Fibroblast of the conjunctiva (primary cell): ENCODE measurements at regions not wholly inside any gene's neighbourhood (a gene's known extent, or its start where the extent isn't known, plus 50 kb on each side); places are given as distances from the start of the nearest gene placed in this dataset.
"Not testable (repeated sequence)": the region's sequence is repeated elsewhere in the genome, so short reads cannot be mapped to it uniquely, and the experiment has no call there.

ENCODE experiments used
- DNase-seq: peaks from one replicate; pipeline ENCODE4 v3.0.0-alpha.2; 2010; ENCODE audit warnings: low read depth

GRCh38 chr18:8882632-8883408, 177.5 kb downstream of the MTCL1 start:
- DNase-seq, result no peak

DNA sequence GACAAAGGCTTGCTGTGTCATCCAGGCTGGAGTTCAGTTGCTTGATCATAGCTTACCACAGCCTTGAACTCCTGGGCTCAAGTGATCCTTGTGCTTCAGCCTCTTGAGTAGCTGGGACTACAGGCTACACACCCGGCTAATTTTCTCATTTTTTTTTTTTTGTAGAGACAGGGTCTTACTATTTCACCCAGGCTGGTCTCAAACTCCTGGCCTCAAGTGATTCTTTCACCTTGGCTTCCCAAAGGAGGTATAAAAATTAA, 178.0 kb downstream of the MTCL1 start:
- DNase-seq, result no peak

DNA sequence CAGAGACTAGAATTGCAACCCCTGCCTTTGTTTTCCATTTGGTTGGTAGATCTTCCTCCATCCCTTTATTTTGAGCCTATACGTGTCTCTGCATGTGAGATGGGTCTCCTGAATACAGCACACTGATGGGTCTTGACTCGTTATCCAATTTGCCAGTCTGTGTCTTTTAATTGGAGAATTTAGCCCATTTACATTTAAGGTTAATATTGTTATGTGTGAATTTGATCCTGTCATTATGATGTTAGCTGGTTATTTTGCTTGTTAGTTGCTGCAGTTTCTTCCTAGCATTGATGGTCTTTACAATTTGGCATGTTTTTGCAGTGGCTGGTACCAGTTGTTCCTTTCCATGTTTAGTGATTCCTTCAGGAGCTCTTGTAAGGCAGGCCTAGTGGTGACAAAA, 182.5 kb downstream of the MTCL1 start:
- DNase-seq, result not testable (repeated sequence)

DNA sequence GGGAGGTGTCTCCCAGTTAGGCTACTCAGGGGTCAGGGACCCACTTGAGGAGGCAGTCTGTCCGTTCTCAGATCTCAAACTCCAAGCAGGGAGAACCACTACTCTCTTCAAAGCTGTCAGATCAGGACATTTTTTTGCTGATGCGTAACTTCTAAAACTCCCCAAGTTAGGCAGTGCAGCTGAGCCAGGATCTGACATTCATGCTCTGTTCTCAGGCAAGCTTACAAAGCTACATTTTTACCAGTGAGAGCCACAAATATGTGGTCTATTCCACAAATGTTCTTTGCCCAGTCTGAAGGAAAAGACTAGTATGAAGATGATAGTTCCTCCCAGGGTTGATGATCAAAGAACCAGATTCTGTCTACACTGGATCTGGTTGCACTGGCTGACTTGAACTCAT, 184.1 kb downstream of the MTCL1 start:
- DNase-seq, result no peak

GRCh38 chr18:8890503-8890902, 185.1 kb downstream of the MTCL1 start:
- not testable (repeated sequence) for DNase-seq

DNA sequence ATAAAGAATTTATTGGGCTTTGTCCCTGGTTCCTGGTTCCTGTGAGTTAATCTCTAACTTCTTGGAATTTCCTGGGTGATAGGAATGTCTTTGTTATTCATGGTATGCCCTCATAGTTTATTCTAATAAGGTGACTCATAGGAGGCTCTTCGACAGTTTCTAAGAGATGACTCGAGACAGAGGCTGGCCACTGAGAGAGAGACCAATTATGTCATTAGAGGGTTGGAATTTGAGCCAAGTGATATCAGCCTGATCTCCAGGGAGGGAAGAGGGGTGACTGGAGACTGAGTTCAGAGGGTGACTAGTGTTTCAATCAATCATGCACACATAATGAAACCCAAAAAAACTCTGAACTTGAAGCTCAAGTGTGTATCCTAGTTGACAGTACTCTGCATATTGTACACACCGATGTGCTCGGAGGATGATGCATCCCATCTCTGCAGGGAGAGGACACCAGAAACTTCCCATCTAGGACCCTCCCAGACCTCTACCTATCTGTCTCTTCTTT, 185.7 kb downstream of the MTCL1 start:
- peak; percentile 43 for DNase-seq

GRCh38 chr18:8893221-8893620, 187.9 kb downstream of the MTCL1 start:
- DNase-seq, result no peak

- no peak for DNase-seq
Observed at GRCh38 chr18:8893628-8894231, 188.4 kb downstream of the MTCL1 start.

GRCh38 chr18:8894823-8895222, 189.5 kb downstream of the MTCL1 start:
- DNase-seq, result no peak

DNA sequence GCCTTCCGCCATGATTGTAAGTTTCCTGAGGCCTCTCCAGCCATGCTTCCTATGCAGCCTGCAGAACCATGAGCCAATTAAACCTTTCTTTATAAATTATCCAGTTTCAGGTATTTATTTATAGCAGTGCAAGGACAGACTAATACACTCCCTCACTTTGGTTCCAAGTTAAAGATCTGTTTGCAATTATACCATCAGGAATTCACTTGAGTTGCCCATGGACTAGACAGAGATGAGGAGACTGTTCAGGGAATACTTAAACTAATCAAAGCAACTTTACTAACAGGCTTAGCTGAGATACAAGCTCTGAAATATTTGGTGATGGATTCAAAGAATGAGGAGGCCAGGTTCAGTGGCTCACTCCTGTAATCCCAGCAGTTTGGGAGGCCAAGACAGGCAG, 190.0 kb downstream of the MTCL1 start:
- no peak for DNase-seq

- DNase-seq, result peak; percentile 83
Observed at GRCh38 chr18:8895987-8896619, 190.7 kb downstream of the MTCL1 start.

DNA sequence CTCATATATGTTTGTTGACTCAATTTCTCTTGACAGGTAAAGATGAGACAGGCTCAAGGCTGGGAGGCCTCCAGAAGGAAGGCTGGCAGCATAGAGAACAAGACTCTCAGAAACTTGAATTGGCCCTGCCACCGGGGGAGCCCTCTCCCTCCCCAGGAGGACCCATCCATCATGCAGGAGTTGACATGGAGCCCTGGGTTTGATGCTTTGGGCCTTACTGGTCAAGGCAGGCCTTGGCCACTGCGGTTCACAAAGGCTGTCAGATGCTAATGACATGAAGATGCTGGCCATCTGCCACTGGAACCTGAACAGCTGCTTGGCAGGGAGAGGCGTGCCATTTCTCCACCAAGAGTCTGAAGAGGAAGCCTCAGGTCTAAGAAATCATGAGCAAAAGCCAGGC, 193.6 kb downstream of the MTCL1 start:
- no peak for DNase-seq

DNA sequence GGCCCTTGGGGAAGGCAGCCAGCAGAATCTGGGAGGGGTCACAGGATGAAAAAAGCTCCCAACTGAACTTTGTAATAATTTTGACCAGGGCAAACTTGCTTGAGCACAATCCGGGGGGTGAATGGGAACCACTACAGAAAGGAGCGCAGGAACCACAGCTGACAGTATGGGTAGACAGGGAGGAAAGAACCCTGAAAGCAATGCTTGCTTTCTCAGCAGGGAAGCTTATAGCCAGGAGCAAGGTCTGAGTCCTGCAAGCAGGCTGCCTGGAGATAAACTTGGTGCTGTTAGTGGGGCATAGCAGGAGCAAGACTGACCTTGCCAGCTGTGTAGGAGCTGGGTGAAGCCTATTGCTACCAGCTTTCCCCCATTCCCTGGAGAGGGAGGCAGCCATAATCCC, 195.2 kb downstream of the MTCL1 start:
- DNase-seq, result no peak

DNA sequence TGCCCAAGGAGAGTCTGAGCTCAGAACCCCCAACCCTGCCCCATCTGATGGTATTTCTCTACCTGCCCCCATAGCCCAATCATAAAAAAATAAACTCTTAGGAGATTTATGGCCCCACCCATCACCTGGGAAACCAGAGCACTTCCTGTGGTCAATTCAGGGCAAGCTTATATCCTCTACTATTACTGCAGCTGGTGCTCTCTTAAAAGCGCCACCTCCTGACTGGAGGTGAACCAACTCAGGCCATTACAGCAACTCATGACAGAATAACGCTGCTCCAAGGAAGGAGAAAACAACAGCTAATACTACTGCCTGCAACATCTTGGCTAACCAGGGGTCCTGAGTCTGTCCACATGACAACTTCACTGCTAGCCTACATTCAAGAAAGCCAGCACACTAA, 195.7 kb downstream of the MTCL1 start:
- no peak for DNase-seq

GRCh38 chr18:8904316-8904715, 198.2 kb upstream of the NDUFV2 start:
- no peak for DNase-seq

DNA sequence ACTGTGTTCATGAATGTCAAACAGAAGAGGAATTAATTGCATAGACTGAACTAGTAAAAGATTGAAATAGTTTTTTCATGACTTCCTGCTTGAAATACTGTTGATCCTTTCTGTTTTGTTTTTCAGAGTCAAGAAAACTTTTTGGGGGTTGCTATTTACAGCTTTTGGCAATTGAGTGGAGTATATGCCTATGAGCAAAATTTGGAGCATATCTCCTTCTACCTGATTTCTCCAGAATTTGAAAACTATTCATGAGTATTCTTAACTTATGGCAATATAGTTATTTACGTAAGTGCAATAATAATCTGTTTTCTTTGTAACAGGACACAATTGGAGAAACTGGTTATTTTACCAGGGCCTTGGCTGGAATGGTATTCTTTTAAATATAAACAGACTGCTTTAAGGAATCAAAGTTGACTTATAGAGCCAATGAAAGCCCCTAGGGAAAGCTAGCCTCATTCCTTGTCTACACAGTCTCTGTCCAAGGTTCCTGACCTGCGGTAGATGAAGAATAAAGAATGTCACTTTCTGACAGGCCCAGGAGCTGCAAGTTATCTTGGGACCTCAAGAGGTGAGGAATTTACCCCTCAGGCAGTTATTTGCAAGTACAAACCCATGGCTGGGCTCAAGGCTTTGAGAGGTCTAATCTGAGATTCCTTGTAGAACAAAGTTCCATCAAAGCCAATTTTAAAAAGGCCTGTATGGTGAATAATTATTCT, 193.5 kb upstream of the NDUFV2 start:
- no peak for DNase-seq

DNA sequence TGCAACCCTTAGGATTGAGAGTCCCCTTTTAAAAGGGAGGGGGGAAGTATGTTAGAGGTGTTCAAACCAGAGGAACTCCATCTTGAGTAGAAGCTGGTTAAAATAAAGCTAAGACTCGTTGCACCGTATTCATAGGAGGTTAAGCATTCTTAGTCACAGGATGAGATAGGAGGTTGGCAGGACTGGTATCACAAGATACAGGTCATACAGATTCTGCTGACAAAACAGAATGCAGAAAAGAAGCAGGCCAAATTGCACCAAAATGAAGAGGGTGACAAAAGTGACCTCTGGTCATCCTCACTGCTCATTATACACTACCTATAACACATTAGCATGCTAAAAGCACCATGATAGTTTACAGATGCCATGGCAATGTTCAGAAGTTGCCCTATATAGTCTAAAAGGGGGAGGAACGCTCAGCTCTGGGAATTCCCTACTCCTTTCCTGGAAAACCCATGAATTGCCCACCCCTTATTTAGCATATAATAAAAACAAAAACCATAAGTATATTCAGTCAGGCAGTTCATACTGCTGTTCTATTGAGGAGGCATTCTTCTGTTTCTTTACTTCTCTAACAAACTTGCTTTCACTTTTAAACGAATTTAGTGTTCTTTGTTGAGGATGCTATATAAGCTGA, 192.2 kb upstream of the NDUFV2 start:
- DNase-seq, result no peak

DNA sequence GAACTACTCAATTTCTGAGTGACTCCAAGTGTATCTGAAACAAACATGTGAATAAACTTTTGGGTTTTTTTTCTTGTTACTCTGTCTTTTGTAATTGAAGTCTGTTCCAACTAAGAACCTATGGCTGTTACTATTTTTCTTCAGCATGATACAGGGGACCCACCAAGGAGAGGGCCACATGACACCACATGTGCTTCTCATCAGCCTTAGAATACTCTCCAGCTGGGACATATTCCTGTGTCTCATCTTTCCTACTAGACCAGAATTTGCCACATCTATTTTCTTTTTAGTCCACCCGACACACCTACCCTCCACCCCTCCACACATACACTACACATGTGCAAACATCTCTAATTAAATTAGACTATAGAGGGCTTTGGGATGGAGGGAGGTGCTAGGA, 191.7 kb upstream of the NDUFV2 start:
- DNase-seq, result no peak

- no peak for DNase-seq
Observed at GRCh38 chr18:8911408-8912340, 190.8 kb upstream of the NDUFV2 start.

GRCh38 chr18:8912348-8913326, 189.9 kb upstream of the NDUFV2 start:
- no peak for DNase-seq
